Muscle of arm (tissue), 1 donor: ENCODE measurements at regions not wholly inside any gene's neighbourhood (a gene's known extent, or its start where the extent isn't known, plus 50 kb on each side); places are given as distances from the start of the nearest gene placed in this dataset.

ENCODE experiments used
- DNase-seq: peaks from one replicate; pipeline ENCODE4 v3.0.0-alpha.2; 2013

DNA sequence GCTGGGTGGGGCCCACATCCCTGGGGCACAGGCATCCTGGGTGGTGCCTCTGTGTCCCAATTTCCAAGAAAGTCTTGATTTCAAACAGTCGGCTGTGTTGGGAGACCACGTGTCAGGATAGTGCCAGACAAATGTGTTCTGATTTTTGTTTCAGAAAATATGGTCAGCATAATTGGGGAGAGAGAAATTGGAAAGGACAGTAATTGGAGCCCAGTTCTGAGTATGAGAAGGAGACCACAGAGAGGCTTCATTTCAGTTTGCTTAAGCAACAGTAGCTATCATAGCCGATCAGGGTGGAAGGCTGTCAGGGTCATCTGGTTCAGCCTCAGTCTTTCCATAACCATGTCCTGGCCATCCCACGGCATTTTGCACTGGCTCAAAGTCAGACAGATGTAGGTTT lies 220.7 kb downstream of the CDC5L start:
- DNase-seq, result no peak

DNA sequence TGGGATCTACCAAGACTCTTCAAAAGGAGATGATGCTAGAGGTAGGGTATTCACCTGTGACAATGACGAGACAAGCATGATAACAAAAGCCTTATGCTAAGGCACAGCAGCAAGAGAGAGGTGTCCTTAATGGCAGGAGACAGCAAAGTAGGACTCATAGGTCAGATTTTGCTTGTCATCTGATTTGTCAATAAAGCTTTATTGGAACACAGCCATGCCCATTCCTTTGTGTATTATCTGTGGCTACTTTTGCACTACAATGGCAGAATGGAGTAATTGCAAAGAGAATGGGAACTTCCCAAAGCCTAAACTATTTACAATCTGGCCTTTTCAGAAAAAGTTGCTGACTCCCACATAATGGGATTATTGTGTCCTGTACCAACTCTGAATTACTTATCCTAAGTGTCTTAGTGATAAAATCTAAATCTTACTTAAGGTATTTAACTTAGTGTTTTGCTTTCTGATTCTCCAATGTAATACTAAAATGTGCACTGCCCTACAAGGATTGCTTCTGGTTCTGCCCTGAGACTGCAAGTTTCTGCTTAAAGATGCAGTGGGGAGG lies 221.6 kb downstream of the CDC5L start:
- no peak for DNase-seq

DNA sequence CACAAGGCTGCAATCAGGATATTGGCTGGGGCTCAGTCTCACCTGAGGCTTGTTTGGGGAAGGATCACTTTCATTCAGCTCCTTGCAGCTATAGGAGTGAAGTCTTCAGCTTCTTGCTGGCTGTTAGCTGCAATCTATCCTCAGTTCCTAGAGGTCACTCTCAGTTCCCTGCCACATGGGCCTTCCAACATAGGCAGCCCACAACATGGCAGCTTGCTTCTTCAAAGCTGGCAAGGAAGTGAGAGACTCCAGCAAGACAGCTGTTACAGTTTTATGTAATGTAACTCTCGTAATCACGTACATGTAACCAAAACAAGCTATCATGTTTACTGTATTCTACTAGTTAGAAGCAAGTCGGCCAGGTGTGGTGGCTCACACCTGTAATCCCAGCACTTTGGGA lies 226.9 kb downstream of the CDC5L start:
- DNase-seq, result no peak

GRCh38 chr6:44615621-44616020 lies 228.1 kb downstream of the CDC5L start:
- DNase-seq, result no peak

GRCh38 chr6:44617416-44617815 lies 229.9 kb downstream of the CDC5L start:
- DNase-seq, result no peak

DNA sequence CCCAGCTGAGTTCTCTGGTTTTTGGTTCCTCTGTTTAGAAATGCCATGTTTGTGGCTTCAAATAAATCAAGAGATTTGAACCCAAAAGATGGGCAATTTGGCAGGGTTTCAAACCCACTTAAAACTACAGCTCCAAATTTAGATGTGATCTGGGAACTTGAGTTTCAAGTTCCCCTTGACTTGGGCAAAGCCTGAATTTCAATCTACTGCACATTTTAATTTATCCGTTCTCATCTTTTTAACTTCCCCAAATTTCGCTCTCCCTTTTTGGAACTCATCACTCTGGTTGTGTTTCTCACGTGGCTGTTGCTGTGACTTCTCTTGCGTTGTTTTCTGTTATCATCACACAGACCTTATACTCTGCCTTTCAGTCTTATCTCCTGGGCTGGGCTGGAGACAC lies 230.9 kb downstream of the CDC5L start:
- DNase-seq, result no peak

GRCh38 chr6:44620922-44621321 lies 233.4 kb downstream of the CDC5L start:
- no peak for DNase-seq

DNA sequence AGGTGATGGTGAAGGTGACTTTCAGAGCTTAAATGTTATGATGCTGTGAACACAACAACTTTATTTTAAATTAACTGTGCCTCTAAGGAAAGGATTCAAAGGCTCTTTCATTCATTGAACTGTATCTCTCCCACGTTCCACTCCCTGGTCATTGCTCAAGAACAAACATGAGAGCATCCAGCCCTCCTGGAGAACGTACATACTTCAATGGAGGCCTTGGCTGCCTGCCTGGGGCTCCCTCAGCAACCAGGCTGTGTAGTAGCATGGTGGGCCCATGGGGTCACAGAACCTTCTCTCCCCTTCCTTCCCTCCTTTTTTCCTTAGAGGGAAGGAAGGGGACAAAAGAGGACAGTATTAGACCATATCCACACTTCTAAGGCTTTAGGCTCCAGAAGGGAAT lies 234.3 kb downstream of the CDC5L start:
- no peak for DNase-seq

DNA sequence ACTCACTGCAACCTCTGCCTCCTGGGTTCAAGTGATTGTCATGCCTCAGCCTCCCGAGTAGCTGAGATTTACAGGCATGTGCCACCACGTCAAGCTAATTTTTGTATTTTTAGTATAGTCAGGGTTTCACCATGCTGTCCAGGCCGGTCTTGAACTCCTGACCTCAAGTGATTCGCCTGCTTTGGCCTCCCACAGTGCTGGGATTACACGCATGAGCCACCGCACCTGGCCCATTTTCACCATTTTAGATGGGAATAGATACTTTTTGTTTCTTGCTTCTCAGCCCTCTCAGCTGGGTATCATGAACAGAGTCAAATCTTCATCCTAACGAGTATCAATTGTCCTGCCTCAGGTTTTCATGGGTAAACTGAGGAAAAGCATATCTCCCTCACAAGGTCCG lies 235.0 kb downstream of the CDC5L start:
- no peak for DNase-seq

GRCh38 chr6:44622956-44623355 lies 235.4 kb downstream of the CDC5L start:
- DNase-seq, result no peak

DNA sequence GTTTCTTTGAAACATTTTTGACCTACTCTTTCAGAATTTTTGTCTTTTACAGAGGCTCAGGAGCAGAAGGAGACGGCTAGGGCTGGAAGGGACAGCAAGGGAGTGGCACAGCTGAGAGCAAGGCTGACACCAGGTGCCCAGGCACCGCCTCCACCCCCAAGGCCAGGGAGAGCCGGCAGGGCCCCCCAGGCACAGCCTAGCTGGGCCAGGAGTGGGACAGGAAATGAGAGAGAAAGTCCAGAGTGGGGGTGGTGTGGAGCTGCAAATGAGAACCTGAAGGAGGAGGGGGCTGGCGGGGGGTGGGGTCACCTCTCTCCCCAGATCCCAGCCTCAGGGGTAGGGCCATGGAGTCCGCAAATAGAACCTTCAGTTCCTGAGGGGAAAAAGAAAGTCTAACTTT lies 236.7 kb downstream of the CDC5L start:
- no peak for DNase-seq

DNA sequence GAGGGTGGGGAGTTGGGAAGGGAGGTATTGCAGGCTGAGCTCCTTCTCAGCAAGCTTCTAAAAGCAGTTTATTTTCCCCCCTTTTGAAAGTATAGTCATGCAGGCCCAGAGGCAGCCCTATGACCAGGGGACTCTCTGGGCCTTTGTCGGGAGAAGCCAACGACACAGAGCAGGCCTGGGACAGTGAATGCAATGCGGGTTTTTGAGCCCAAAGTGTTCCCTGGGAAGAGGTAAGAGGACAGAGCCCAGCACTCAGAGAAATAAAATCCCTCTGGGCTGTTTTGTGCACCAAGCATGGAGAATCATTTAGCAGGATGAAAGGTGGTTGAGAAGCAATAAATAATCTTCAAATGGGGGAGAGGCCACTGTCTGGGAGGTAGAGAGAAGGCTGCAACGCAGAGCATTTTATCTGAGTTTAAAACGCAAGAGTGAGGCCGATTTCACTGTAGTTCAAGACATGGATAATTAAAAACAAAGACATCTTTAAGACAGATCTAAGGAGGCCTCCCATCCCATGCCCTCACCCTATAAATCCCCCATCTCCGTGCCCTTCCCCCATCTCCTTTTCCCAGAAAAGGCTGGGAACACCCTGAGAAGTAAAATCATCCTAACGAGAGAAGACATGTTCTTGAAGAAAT lies 237.5 kb downstream of the CDC5L start:
- no peak for DNase-seq

DNA sequence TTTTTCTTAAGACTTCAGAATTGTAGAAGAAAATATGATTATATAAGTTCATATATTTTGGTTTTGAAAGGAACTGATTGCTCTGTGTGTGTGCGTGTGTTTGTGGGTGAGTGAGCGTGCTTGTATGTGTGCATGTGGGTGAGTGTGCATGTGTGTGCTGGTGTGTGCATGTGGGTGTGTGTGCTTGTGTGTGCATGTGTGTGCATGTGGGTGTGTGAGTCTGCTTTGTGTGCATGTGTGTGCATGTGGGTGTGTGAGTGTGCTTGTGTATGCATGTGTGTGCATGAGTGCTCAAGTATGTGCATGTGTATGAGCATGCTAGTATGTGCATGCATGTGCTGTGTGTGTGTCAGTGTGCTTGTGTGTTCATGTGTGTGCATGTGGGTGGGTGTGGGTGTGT lies 238.5 kb downstream of the CDC5L start:
- DNase-seq, result no peak

- no peak for DNase-seq
Measured at GRCh38 chr6:44626616-44627015, 239.1 kb downstream of the CDC5L start.

GRCh38 chr6:44627091-44627882 lies 239.8 kb downstream of the CDC5L start:
- no peak for DNase-seq

GRCh38 chr6:44627883-44628271 lies 240.4 kb downstream of the CDC5L start:
- DNase-seq, result no peak

GRCh38 chr6:44628347-44628746 lies 240.8 kb downstream of the CDC5L start:
- no peak for DNase-seq

DNA sequence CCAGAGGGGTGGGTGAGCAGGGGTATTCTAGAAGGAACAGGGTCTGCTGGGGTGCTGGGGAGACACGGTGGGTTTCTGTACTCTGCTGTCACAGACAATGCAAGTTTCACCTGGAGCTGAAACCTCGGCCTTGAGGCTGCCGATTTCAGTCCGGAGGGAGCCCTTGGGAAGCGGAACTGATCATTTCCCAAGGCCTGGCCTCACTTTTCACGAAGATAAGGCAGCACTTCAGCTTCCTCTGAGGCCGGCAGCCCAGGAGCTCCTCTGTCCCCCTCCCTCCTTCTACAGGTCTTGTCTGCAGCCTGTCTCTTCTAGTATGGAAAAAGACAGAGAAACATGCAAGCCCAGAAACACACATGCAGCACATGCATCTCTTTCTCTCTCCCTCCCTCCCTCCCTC lies 242.1 kb downstream of the CDC5L start:
- no peak for DNase-seq

GRCh38 chr6:44630125-44631028 lies 242.9 kb downstream of the CDC5L start:
- no peak for DNase-seq

DNA sequence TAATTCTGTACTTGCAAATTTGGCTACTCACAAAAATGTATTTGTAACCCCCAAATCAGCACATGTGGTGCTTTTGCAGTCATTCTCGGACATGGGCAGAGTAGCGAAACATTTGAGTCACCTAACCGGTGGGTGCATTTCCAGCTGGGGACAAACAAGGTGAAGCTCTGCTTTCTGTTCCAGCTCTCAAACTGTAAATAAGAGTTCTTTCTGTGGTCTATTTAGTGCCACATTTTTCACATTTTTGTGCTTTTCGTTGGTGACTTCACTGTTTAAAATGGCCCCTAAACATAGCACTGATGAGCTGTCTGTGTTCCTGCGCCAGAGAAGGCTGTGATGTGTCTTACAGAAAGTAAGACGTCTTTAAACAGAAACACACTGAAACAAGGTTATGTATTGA lies 244.5 kb downstream of the CDC5L start:
- DNase-seq, result no peak

- no peak for DNase-seq
Measured at GRCh38 chr6:44634321-44634720, 246.8 kb downstream of the CDC5L start.

DNA sequence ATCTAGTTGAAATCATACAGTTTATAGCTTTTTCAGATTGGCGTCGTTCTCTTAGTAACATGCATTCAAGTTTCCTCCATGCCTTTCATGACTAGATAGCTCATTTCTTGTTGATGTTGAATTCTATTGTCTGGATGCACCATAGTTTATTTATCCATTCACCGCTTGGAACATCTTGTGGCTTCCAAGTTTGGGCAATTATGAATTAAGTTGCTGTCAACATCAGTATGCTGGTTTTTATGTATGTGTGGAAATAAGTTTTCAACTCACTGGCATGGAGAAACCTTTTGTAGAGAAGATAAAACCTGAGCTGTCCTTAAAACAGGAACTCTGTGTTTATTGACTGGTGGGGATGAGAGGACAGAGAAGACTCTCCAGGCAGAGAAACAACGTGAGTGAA lies 248.0 kb downstream of the CDC5L start:
- DNase-seq, result no peak
